ENCODE measurements at regions not wholly inside any gene's neighbourhood (a gene's known extent, or its start where the extent isn't known, plus 50 kb on each side); places are given as distances from the start of the nearest gene placed in this dataset.
"Not testable (repeated sequence)": the region's sequence is repeated elsewhere in the genome, so short reads cannot be mapped to it uniquely, and the experiment has no call there.

DNA sequence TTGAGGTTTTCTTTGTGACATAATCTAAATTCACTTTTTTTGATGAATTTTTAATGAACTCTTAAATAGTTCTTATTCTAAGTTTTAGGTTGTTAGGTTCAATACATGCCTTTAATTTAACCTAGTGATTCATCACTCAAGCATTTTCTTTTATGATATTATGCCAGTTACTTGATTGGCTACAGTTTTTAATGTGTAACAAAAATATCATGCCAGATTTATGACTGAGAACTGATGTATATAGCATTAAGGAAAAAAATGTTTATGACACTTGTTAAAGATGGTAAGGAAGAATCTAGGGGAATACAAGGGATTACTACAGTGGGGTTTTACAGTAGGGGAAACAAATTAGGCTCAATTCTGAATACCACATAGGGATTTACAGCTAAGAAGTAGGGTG is 103.1 kb downstream of the VGLL3 start:
- Mint-ChIP-seq H3K27me3 (no peaks in the 10 kb centered on the region), H3K4me3 (no peak overlapping the region), H3K9me3 (peaks cover 3% of the 10 kb centered on the region), H3K4me1 (no peaks in the 10 kb centered on the region), H3K36me3 (ENCODE audit: low read depth) (no peaks in the 10 kb centered on the region), H3K27ac (no peak overlapping the region)
- DNase-seq, result no peak
- CTCF ChIA-PET, result no interaction called here
- POLR2A ChIA-PET, result no interaction called here

- no peak for DNase-seq
- no peak overlapping the region for H3K27ac Mint-ChIP-seq
- H3K4me3 Mint-ChIP-seq, result no peak overlapping the region
- ChIA-PET POLR2A (no interaction called here), CTCF (no interaction called here)
- no peaks in the 10 kb centered on the region for H3K4me1 Mint-ChIP-seq
- no peaks in the 10 kb centered on the region for H3K9me3 Mint-ChIP-seq
- no peaks in the 10 kb centered on the region for H3K27me3 Mint-ChIP-seq
- no peaks in the 10 kb centered on the region for H3K36me3 Mint-ChIP-seq (ENCODE audit: low read depth)
These were observed 110.9 kb downstream of the VGLL3 start for GRCh38 chr3:86880066-86880465.

DNA sequence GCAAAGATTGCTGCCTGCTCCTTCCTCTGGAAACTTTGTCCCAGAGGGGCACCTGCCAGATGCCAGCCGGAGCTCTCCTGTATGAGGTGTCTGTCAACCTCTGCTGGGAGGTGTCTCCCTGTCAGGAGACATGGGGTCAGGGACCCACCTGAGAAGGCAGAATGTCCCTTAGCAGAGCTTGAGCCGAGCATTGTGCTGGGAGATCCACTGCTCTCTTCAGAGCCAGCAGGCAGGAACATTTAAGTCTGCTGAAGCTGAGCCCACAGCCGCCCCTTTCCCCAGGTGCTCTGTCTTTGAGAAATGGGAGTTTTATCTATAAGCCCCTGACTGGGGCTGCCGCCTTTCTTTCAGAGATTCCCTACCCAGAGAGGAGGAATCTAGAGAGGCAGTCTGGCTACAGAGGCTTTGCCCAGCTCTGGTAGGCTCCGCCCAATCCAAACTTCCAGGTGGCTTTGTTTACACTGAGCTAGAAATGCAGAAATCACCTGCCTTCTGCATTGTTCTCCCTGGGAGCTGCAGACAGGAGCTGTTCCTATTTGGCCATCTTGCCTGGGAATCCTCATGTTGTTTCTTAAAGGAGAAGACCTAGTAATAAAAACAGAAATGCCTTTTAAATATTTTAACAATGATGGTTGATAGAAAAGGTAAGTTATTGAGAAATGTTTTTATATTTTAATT is 114.3 kb downstream of the VGLL3 start:
- POLR2A ChIA-PET, H3K27ac Mint-ChIP-seq: not testable (repeated sequence)

GRCh38 chr3:86874790-86875189 is 116.2 kb downstream of the VGLL3 start:
- H3K4me1 Mint-ChIP-seq; H3K27ac Mint-ChIP-seq; POLR2A ChIA-PET; H3K4me3 Mint-ChIP-seq; DNase-seq; CTCF ChIA-PET; H3K9me3 Mint-ChIP-seq; H3K36me3 Mint-ChIP-seq (ENCODE audit: low read depth); H3K27me3 Mint-ChIP-seq: not testable (repeated sequence)

More for the DNA sequence above, 114.3 kb downstream of the VGLL3 start:
- H3K4me3 Mint-ChIP-seq; H3K4me1 Mint-ChIP-seq; H3K27me3 Mint-ChIP-seq; H3K36me3 Mint-ChIP-seq (ENCODE audit: low read depth); H3K9me3 Mint-ChIP-seq; CTCF ChIA-PET; DNase-seq: not testable (repeated sequence)

DNA sequence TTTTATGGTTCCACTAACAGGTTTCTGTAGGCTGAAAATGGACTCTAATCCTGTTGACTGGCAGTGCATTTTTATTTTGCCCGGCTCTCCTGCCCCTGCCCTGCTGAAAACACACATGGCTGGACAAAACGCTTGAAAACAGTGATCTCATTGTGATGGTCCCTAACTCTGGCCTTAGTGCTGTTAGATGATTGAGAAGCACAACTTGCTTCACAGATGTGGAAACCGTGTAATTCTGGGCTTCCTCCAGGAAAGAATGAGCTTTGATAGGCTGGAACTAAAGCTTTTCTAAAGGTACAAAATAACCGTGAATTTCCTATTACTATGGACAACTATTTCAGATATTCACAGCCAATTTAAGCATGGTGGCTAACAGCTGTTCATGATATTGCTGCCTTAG is 121.4 kb downstream of the VGLL3 start:
- Mint-ChIP-seq H3K4me3 (no peak overlapping the region), H3K4me1 (no peaks in the 10 kb centered on the region), H3K27me3 (no peaks in the 10 kb centered on the region), H3K9me3 (peaks cover 4% of the 10 kb centered on the region), H3K36me3 (ENCODE audit: low read depth) (no peaks in the 10 kb centered on the region), H3K27ac (no peak overlapping the region)
- POLR2A ChIA-PET, result no interaction called here
- CTCF ChIA-PET, result no interaction called here
- no peak for DNase-seq

DNA sequence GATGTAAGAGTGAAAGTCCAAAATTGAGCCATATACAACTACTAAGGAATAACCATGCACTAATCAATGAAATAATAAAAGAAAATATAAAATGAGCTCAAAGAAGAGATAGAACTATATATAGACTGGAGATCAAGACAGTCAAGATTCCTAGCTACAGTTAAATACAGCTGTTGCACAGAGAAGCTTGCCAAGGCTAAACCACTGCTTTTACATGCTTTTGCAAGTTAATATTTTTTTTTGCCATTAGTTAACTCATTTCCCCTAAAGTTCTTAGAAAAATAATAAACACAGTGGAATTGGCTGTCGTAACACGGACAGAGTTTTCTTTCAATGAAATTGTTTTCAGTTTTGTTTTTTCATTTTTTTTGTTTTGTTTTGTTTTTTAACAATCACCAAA is 123.0 kb downstream of the VGLL3 start:
- no peaks in the 10 kb centered on the region for H3K27me3 Mint-ChIP-seq
- no peaks in the 10 kb centered on the region for H3K36me3 Mint-ChIP-seq (ENCODE audit: low read depth)
- POLR2A ChIA-PET, result no interaction called here

GRCh38 chr3:86865506-86865905 is 125.4 kb downstream of the VGLL3 start:
- no peak overlapping the region for H3K4me3 Mint-ChIP-seq
- ChIA-PET POLR2A (no interaction called here), CTCF (no interaction called here)
- H3K27me3 Mint-ChIP-seq, result no peaks in the 10 kb centered on the region
- H3K36me3 Mint-ChIP-seq (ENCODE audit: low read depth), result no peaks in the 10 kb centered on the region
- DNase-seq, result no peak
- H3K9me3 Mint-ChIP-seq, result peaks cover 3% of the 10 kb centered on the region
- no peak overlapping the region for H3K27ac Mint-ChIP-seq
- H3K4me1 Mint-ChIP-seq, result no peaks in the 10 kb centered on the region

More for the DNA sequence above, 123.0 kb downstream of the VGLL3 start:
- H3K27ac Mint-ChIP-seq, result no peak overlapping the region
- H3K4me1 Mint-ChIP-seq, result no peaks in the 10 kb centered on the region
- CTCF ChIA-PET, result no interaction called here
- peaks cover 1% of the 10 kb centered on the region for H3K9me3 Mint-ChIP-seq
- H3K4me3 Mint-ChIP-seq, result no peak overlapping the region
- DNase-seq, result no peak

DNA sequence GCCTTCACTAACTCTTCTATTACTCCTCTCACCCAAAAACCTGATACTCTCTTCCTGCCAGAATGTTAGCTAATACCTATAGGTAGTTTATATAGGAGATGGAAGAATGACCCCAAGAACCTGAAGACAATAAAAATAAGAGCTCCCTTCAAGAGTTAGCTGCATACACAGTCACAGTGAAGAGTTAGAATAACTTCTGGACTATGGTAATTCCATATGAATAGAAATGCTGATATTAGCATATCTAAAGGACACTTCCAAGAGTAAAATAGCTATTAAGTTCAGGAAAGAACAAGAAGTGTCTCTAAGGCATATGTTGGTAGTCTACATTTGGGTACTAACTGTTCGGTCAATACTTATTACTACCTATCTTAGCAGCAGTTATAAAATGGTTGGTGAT is 134.2 kb downstream of the VGLL3 start:
- CTCF ChIA-PET, result no interaction called here
- POLR2A ChIA-PET, result no interaction called here
- H3K4me3 Mint-ChIP-seq, result no peak overlapping the region

GRCh38 chr3:86849991-86850390 is 141.0 kb downstream of the VGLL3 start:
- ChIA-PET CTCF (no interaction called here), POLR2A (no interaction called here)
- H3K27me3 Mint-ChIP-seq, result no peaks in the 10 kb centered on the region
- no peak overlapping the region for H3K4me3 Mint-ChIP-seq
- H3K4me1 Mint-ChIP-seq, result no peaks in the 10 kb centered on the region
- H3K36me3 Mint-ChIP-seq (ENCODE audit: low read depth), result no peaks in the 10 kb centered on the region
- H3K9me3 Mint-ChIP-seq, result no peaks in the 10 kb centered on the region
- no peak overlapping the region for H3K27ac Mint-ChIP-seq
- no peak for DNase-seq

More for the DNA sequence above, 134.2 kb downstream of the VGLL3 start:
- no peak overlapping the region for H3K27ac Mint-ChIP-seq
- H3K9me3 Mint-ChIP-seq, result no peaks in the 10 kb centered on the region
- H3K4me1 Mint-ChIP-seq, result no peaks in the 10 kb centered on the region
- DNase-seq, result no peak
- H3K27me3 Mint-ChIP-seq, result no peaks in the 10 kb centered on the region
- H3K36me3 Mint-ChIP-seq (ENCODE audit: low read depth), result no peaks in the 10 kb centered on the region

- POLR2A ChIA-PET, result no interaction called here
- Mint-ChIP-seq H3K9me3 (no peaks in the 10 kb centered on the region), H3K4me1 (no peaks in the 10 kb centered on the region), H3K27ac (no peak overlapping the region), H3K36me3 (ENCODE audit: low read depth) (no peaks in the 10 kb centered on the region), H3K4me3 (no peak overlapping the region), H3K27me3 (no peaks in the 10 kb centered on the region)
- CTCF ChIA-PET, result interaction anchor here (0.6 kb wide), 1 partner anchor 91 kb away, joined by 5 read pairs; no protein-coding TSS in a partner anchor
- no peak for DNase-seq
These were observed 145.2 kb downstream of the VGLL3 start for GRCh38 chr3:86845726-86846125.

DNA sequence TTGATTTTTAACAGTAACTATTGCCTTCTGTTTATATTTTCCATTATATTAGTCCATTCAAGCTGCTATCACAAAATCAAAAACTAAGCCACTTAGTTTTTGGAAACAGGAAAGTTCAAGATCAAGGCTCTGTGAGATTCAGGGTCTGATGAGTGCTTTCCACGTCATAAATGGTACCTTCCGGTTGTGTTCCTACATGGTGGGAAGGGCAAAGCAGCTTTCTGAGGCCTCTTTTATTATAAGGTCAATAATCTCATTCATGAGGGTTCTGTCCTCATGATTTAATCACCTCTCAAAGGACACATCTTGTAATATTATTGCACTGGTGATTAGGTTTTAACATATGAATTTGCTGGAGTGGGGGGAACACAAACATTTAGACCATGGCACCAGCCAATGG is 152.0 kb downstream of the VGLL3 start:
- H3K27me3 Mint-ChIP-seq, result no peaks in the 10 kb centered on the region
- no peak for DNase-seq
- CTCF ChIA-PET, result no interaction called here
- H3K27ac Mint-ChIP-seq, result no peak overlapping the region
- H3K36me3 Mint-ChIP-seq (ENCODE audit: low read depth), result no peaks in the 10 kb centered on the region
- H3K9me3 Mint-ChIP-seq, result no peaks in the 10 kb centered on the region
- no peaks in the 10 kb centered on the region for H3K4me1 Mint-ChIP-seq
- POLR2A ChIA-PET, result no interaction called here
- H3K4me3 Mint-ChIP-seq, result no peak overlapping the region

DNA sequence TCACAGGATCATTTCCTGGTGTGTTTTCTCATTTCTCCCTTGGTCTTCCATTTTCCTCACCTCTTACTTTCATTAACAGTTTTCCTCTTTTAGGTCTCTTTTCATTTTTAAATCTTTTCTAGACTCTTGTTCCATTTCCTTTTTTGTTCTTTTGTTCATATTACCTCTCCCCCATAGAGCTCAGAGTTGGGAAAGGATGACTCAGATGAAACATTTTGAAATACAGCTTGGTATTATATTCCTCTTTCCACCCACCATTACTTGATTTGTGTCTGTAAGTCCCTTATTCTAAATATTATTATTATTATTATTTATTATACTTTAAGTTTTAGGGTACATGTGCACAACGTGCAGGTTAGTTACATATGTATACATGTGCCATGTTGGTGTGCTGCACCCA is 153.1 kb downstream of the VGLL3 start:
- no peak overlapping the region for H3K4me3 Mint-ChIP-seq
- no peak overlapping the region for H3K27ac Mint-ChIP-seq
- CTCF ChIA-PET, result no interaction called here
- no peak for DNase-seq
- H3K27me3 Mint-ChIP-seq, result no peaks in the 10 kb centered on the region
- H3K4me1 Mint-ChIP-seq, result no peaks in the 10 kb centered on the region
- POLR2A ChIA-PET, result no interaction called here
- H3K9me3 Mint-ChIP-seq, result no peaks in the 10 kb centered on the region
- no peaks in the 10 kb centered on the region for H3K36me3 Mint-ChIP-seq (ENCODE audit: low read depth)

GRCh38 chr3:86830566-86830965 is 160.4 kb downstream of the VGLL3 start:
- no peaks in the 10 kb centered on the region for H3K27me3 Mint-ChIP-seq
- no peaks in the 10 kb centered on the region for H3K36me3 Mint-ChIP-seq (ENCODE audit: low read depth)
- DNase-seq, result no peak
- H3K27ac Mint-ChIP-seq, result no peak overlapping the region
- no peak overlapping the region for H3K4me3 Mint-ChIP-seq
- CTCF ChIA-PET, result no interaction called here
- H3K9me3 Mint-ChIP-seq, result peaks cover 2% of the 10 kb centered on the region
- no peaks in the 10 kb centered on the region for H3K4me1 Mint-ChIP-seq
- POLR2A ChIA-PET, result no interaction called here

GRCh38 chr3:86828751-86829150 is 162.2 kb downstream of the VGLL3 start:
- ChIA-PET POLR2A (no interaction called here), CTCF (no interaction called here)
- H3K27me3 Mint-ChIP-seq, result no peaks in the 10 kb centered on the region
- H3K9me3 Mint-ChIP-seq, result peaks cover 2% of the 10 kb centered on the region
- H3K4me1 Mint-ChIP-seq, result no peaks in the 10 kb centered on the region
- H3K27ac Mint-ChIP-seq, result no peak overlapping the region
- no peaks in the 10 kb centered on the region for H3K36me3 Mint-ChIP-seq (ENCODE audit: low read depth)
- no peak for DNase-seq
- no peak overlapping the region for H3K4me3 Mint-ChIP-seq

Measured in activated CD4-positive, alpha-beta T cell treated with anti-CD3 and anti-CD28 coated beads, Interleukin-2, amount 10 ng/mL, durations not matched to agents 7 days and 5 days (primary cell).